HepG2 (cell line): ENCODE measurements at regions not wholly inside any gene's neighbourhood (a gene's known extent, or its start where the extent isn't known, plus 50 kb on each side); places are given as distances from the start of the nearest gene placed in this dataset.

Experiments used
- ETV5 ChIP-seq: IDR thresholded peaks from 2 replicates; pipeline ENCODE4 v1.6.1; 2018; ENCODE audit warnings: missing biosample characterization, missing genetic modification reagents, inconsistent platforms, borderline replicate concordance
- HINFP ChIP-seq: sonication (generic); formaldehyde crosslinking; IDR thresholded peaks from 2 replicates; pipeline ENCODE4 v1.4.0; 2020; ENCODE audit warnings: low read depth, mild to moderate bottlenecking, missing genetic modification reagents
- HOXA3 ChIP-seq: sonication (generic); formaldehyde crosslinking; IDR thresholded peaks from 2 replicates; pipeline ENCODE4 v1.5.0; 2020; ENCODE audit warnings: missing genetic modification reagents
- KDM5B ChIP-seq: sonication (generic); formaldehyde crosslinking; IDR thresholded peaks from 2 replicates; pipeline ENCODE4 v1.4.0; 2020; ENCODE audit warnings: missing genetic modification reagents, mild to moderate bottlenecking, borderline replicate concordance
- NFKB2 ChIP-seq: sonication (generic); formaldehyde crosslinking; IDR thresholded peaks from 2 replicates; pipeline ENCODE4 v1.4.0; 2020; ENCODE audit warnings: missing genetic modification reagents, borderline replicate concordance
- NRL ChIP-seq: sonication (generic); formaldehyde crosslinking; IDR thresholded peaks from 2 replicates; pipeline ENCODE4 v1.5.0; 2020; ENCODE audit warnings: missing genetic modification reagents, mild to moderate bottlenecking, moderate library complexity, borderline replicate concordance
- SALL1 ChIP-seq: sonication (generic); formaldehyde crosslinking; IDR thresholded peaks from 2 replicates; pipeline ENCODE4 v1.8.0; 2022; ENCODE audit warnings: mild to moderate bottlenecking, missing genetic modification reagents
- SNAPC4 ChIP-seq: sonication (generic); formaldehyde crosslinking; IDR thresholded peaks from 2 replicates; pipeline ENCODE4 v1.4.0; 2020; ENCODE audit warnings: mild to moderate bottlenecking, missing genetic modification reagents
- TEAD3 ChIP-seq: optimal IDR thresholded peaks from 2 replicates; pipeline ENCODE3; 2016; ENCODE audit warnings: borderline replicate concordance
- U2AF1 ChIP-seq: fragments of 200-400 bp; formaldehyde crosslinking; optimal IDR thresholded peaks from 2 replicates; pipeline ENCODE3; 2017; ENCODE audit warnings: mild to moderate bottlenecking, low read depth, low read length
- ZNF136 ChIP-seq: sonication (generic); formaldehyde crosslinking; IDR thresholded peaks from 2 replicates; pipeline ENCODE4 v1.8.1; 2022; ENCODE audit warnings: low read depth, mild to moderate bottlenecking, moderate library complexity, missing genetic modification reagents
- ZNF263 ChIP-seq: sonication (generic); formaldehyde crosslinking; IDR thresholded peaks from 2 replicates; pipeline ENCODE4 v1.4.0; 2020; ENCODE audit warnings: missing genetic modification reagents
- ZNF337 ChIP-seq: sonication (generic); formaldehyde crosslinking; IDR thresholded peaks from 2 replicates; pipeline ENCODE4 v1.5.1; 2020; ENCODE audit warnings: missing genetic modification reagents, low read depth, mild to moderate bottlenecking, borderline replicate concordance
- ZNF616 ChIP-seq: sonication (generic); formaldehyde crosslinking; IDR thresholded peaks from 2 replicates; pipeline ENCODE4 v1.5.0; 2020; ENCODE audit warnings: low read depth, mild to moderate bottlenecking, missing genetic modification reagents
- TF ChIP-seq, protein P1 (sequence below): sonication (generic); formaldehyde crosslinking; IDR thresholded peaks from 2 replicates; pipeline ENCODE4 v1.9.0; 2021; ENCODE audit warnings: missing genetic modification reagents, borderline replicate concordance
- TF ChIP-seq, protein P2 (sequence below): sonication (generic); formaldehyde crosslinking; IDR thresholded peaks from 2 replicates; pipeline ENCODE4 v1.5.1; 2020; ENCODE audit warnings: mild to moderate bottlenecking, missing genetic modification reagents, borderline replicate concordance
- TF ChIP-seq, protein P3 (sequence below): sonication (generic); formaldehyde crosslinking; IDR thresholded peaks from 2 replicates; pipeline ENCODE4 v1.5.0; 2020; ENCODE audit warnings: mild to moderate bottlenecking, missing genetic modification reagents, moderate library complexity

DNA sequence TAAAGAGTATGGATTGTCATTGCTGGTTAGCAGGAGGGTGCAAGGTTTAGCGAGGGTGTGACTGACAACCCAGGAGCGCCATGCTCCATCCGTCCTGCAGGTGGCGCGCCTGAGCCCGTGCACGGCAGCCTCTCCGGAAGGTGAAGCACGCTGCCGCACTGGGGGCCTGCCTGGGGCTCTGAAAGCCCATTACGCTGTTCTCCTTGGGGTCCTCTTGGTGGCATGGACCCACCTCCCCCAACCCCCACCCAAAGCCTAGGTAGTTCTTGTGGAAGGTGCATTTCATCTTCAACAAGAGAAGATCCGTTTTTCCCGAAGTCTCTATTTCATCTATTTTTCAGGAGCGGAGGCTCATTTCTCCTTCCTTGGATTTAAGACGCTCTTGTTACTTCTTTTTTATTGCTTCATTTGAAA lies 197.4 kb upstream of the KCNG1 start (continued):
- TF ChIP-seq, protein P1, sequence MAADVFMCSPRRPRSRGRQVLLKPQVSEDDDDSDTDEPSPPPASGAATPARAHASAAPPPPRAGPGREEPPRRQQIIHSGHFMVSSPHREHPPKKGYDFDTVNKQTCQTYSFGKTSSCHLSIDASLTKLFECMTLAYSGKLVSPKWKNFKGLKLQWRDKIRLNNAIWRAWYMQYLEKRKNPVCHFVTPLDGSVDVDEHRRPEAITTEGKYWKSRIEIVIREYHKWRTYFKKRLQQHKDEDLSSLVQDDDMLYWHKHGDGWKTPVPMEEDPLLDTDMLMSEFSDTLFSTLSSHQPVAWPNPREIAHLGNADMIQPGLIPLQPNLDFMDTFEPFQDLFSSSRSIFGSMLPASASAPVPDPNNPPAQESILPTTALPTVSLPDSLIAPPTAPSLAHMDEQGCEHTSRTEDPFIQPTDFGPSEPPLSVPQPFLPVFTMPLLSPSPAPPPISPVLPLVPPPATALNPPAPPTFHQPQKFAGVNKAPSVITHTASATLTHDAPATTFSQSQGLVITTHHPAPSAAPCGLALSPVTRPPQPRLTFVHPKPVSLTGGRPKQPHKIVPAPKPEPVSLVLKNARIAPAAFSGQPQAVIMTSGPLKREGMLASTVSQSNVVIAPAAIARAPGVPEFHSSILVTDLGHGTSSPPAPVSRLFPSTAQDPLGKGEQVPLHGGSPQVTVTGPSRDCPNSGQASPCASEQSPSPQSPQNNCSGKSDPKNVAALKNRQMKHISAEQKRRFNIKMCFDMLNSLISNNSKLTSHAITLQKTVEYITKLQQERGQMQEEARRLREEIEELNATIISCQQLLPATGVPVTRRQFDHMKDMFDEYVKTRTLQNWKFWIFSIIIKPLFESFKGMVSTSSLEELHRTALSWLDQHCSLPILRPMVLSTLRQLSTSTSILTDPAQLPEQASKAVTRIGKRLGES: no peak
- TF ChIP-seq SNAPC4 (CRISPR knock-in tag) (no peak), U2AF1 (peak; percentile 42), NRL (CRISPR knock-in tag) (0 out of 2 replicates have a peak, but pooled peaks have one; percentile 20), NFKB2 (CRISPR knock-in tag) (peak; percentile 72; the same call in 1 of the 2 replicates), KDM5B (CRISPR knock-in tag) (peak; percentile 52; the same call in 1 of the 2 replicates), SALL1 (CRISPR knock-in tag) (peak; percentile 46), ZNF136 (CRISPR knock-in tag) (0 out of 2 replicates have a peak, but pooled peaks have one; percentile 54), ZNF337 (no peak), HOXA3 (peak; percentile 42; the same call in 1 of the 2 replicates), ETV5 (CRISPR knock-in tag) (peak; percentile 77; the same call in 1 of the 2 replicates), TEAD3 (peak; percentile 38), ZNF263 (CRISPR knock-in tag) (no peak), ZNF616 (0 out of 2 replicates have a peak, but pooled peaks have one; percentile 55), HINFP (CRISPR knock-in tag) (0 out of 2 replicates have a peak, but pooled peaks have one; percentile 58)
- TF ChIP-seq, protein P2, sequence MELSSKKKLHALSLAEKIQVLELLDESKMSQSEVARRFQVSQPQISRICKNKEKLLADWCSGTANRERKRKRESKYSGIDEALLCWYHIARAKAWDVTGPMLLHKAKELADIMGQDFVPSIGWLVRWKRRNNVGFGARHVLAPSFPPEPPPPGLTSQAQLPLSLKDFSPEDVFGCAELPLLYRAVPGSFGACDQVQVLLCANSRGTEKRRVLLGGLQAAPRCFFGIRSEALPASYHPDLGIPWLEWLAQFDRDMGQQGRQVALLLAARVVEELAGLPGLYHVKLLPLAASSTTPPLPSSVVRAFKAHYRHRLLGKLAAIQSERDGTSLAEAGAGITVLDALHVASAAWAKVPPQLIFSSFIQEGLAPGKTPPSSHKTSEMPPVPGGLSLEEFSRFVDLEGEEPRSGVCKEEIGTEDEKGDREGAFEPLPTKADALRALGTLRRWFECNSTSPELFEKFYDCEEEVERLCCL (CRISPR knock-in tag): no peak
- TF ChIP-seq, protein P3, sequence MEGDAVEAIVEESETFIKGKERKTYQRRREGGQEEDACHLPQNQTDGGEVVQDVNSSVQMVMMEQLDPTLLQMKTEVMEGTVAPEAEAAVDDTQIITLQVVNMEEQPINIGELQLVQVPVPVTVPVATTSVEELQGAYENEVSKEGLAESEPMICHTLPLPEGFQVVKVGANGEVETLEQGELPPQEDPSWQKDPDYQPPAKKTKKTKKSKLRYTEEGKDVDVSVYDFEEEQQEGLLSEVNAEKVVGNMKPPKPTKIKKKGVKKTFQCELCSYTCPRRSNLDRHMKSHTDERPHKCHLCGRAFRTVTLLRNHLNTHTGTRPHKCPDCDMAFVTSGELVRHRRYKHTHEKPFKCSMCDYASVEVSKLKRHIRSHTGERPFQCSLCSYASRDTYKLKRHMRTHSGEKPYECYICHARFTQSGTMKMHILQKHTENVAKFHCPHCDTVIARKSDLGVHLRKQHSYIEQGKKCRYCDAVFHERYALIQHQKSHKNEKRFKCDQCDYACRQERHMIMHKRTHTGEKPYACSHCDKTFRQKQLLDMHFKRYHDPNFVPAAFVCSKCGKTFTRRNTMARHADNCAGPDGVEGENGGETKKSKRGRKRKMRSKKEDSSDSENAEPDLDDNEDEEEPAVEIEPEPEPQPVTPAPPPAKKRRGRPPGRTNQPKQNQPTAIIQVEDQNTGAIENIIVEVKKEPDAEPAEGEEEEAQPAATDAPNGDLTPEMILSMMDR (CRISPR knock-in tag): peak; percentile 93
